ENCODE measurements at regions not wholly inside any gene's neighbourhood (a gene's known extent, or its start where the extent isn't known, plus 50 kb on each side); places are given as distances from the start of the nearest gene placed in this dataset.

DNA sequence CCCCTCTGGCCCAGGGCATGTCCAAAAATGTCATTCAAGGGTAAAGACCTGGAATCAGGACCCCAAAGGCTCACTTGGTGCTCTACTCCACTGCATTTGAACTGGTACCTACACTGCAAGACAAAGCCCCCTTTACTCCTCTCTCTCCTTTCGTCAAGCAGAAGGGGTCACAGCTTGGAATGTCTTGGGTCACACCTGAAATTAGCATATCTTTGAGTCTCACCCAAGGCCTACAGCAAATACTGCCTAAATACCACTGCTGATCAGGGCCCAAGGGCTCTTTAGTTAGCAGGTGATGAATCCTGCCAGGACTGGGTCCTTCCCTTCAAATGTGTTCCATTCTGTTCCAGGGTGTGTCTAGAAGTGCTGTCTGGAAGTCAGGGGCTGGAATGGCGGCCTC lies 320.6 kb downstream of the SV2B start:
- H3K4me3 ChIP-seq = no peak overlapping the region
- DNase-seq = no peak
- H4K20me1 ChIP-seq (ENCODE audit: insufficient read depth) = no peaks in the 10 kb centered on the region
- no peaks in the 10 kb centered on the region for H3K9me3 ChIP-seq (ENCODE audit: low read depth)
- 12 to 22% methylated on average over 2 of the region's 2 CpGs for WGBS, 2 experiments (ENCODE audit: low coverage in 1 of 2, low lambda C conversion rate in 2 of 2, missing lambda C conversion rate in 2 of 2)
- H3K27me3 ChIP-seq (replicated peaks; ENCODE audit: insufficient read depth) = no peaks in the 10 kb centered on the region
- H3F3A ChIP-seq (ENCODE audit: insufficient read depth) = no peaks in the 10 kb centered on the region
- no peak overlapping the region for H2AFZ ChIP-seq
- H3K9ac ChIP-seq = no peak overlapping the region
- H3K79me2 ChIP-seq (ENCODE audit: insufficient read depth) = no peaks in the 10 kb centered on the region
- H3K36me3 ChIP-seq (ENCODE audit: low read depth) = no peaks in the 10 kb centered on the region
- H3K4me2 ChIP-seq (ENCODE audit: unreplicated experiment) = no peak overlapping the region
- H3K4me1 ChIP-seq (ENCODE audit: insufficient read depth) = no peaks in the 10 kb centered on the region
- no peak overlapping the region for H3K27ac ChIP-seq
- in situ Hi-C loops (cut with MboI) = no loop called here
- no peaks in the 10 kb centered on the region for H3K9me2 ChIP-seq (ENCODE audit: insufficient read depth)
- TF ChIP-seq EZH2 (IDR thresholded peaks at IDR 0.05; ENCODE audit: insufficient read depth, poor library complexity, severe bottlenecking) = no peak
- TF ChIP-seq EZH2phosphoT487 (IDR thresholded peaks at IDR 0.05; ENCODE audit: insufficient read depth, low read depth) = no peak

DNA sequence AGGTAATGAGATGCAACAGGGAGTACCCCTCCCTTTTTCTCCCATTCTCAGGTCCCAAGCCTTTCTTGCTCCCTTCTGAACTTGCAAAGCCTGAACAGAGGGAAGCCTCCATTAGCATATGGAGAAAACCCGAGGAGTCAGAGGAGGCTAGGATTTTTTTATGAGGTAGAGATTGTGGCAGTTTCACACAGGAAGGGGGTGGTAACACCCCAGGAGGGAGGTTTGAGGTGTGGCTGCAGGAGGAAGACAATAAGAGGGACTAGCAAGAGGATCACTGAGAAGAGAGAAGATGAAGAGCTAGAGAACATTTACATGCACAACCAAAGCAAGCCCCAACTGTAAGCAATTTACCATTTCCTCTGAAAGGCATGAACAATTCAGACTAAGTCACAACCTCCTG lies 322.7 kb downstream of the SV2B start:
- WGBS, 2 experiments (ENCODE audit: low coverage in 1 of 2, low lambda C conversion rate in 2 of 2, missing lambda C conversion rate in 2 of 2) = 0% methylated on average over 1 of the region's 1 CpG
- no peaks in the 10 kb centered on the region for H3K9me3 ChIP-seq (ENCODE audit: low read depth)
- no peak overlapping the region for H3K4me3 ChIP-seq
- in situ Hi-C loops (cut with MboI) = no loop called here
- no peak for TF ChIP-seq EZH2 (IDR thresholded peaks at IDR 0.05; ENCODE audit: insufficient read depth, poor library complexity, severe bottlenecking)
- TF ChIP-seq EZH2phosphoT487 (IDR thresholded peaks at IDR 0.05; ENCODE audit: insufficient read depth, low read depth) = no peak
- DNase-seq = no peak
- H3K9ac ChIP-seq = no peak overlapping the region
- no peak overlapping the region for H3K4me2 ChIP-seq (ENCODE audit: unreplicated experiment)
- no peak overlapping the region for H2AFZ ChIP-seq
- no peaks in the 10 kb centered on the region for H3F3A ChIP-seq (ENCODE audit: insufficient read depth)
- no peaks in the 10 kb centered on the region for H3K36me3 ChIP-seq (ENCODE audit: low read depth)
- H3K27ac ChIP-seq = no peak overlapping the region
- H3K79me2 ChIP-seq (ENCODE audit: insufficient read depth) = no peaks in the 10 kb centered on the region
- H3K27me3 ChIP-seq (replicated peaks; ENCODE audit: insufficient read depth) = no peaks in the 10 kb centered on the region
- no peaks in the 10 kb centered on the region for H3K4me1 ChIP-seq (ENCODE audit: insufficient read depth)
- no peaks in the 10 kb centered on the region for H4K20me1 ChIP-seq (ENCODE audit: insufficient read depth)
- H3K9me2 ChIP-seq (ENCODE audit: insufficient read depth) = no peaks in the 10 kb centered on the region

DNA sequence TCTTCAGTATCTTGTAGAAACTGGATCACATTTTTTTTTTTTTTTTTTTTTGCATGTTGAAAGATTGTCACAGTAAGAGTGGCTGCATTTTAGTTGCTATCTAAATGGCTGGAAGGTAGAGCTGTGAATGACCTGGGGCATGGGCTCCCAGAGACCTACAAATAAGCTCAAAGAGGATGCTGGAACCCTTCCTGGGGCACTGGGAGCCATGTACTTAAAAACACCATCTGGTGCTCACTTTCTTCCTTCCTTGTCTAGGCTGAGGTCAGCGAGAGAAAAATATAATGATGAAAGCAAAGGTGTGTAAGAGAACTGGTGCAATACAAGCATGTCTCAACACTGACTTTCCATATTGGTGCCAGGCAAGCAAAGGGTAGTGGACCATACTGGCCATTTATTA lies 323.9 kb downstream of the SV2B start:
- H4K20me1 ChIP-seq (ENCODE audit: insufficient read depth) = no peaks in the 10 kb centered on the region
- H2AFZ ChIP-seq = no peak overlapping the region
- H3F3A ChIP-seq (ENCODE audit: insufficient read depth) = no peaks in the 10 kb centered on the region
- in situ Hi-C loops (cut with MboI) = no loop called here
- no peak overlapping the region for H3K9ac ChIP-seq
- no peaks in the 10 kb centered on the region for H3K9me2 ChIP-seq (ENCODE audit: insufficient read depth)
- H3K36me3 ChIP-seq (ENCODE audit: low read depth) = no peaks in the 10 kb centered on the region
- no peaks in the 10 kb centered on the region for H3K4me1 ChIP-seq (ENCODE audit: insufficient read depth)
- H3K27ac ChIP-seq = no peak overlapping the region
- no peaks in the 10 kb centered on the region for H3K27me3 ChIP-seq (replicated peaks; ENCODE audit: insufficient read depth)
- H3K4me2 ChIP-seq (ENCODE audit: unreplicated experiment) = no peak overlapping the region
- TF ChIP-seq EZH2 (IDR thresholded peaks at IDR 0.05; ENCODE audit: insufficient read depth, poor library complexity, severe bottlenecking) (no peak), EZH2phosphoT487 (IDR thresholded peaks at IDR 0.05; ENCODE audit: insufficient read depth, low read depth) (no peak)
- WGBS, 2 experiments (ENCODE audit: low coverage in 1 of 2, low lambda C conversion rate in 2 of 2, missing lambda C conversion rate in 2 of 2) = 35 to 58% methylated on average over 1 of the region's 1 CpG
- H3K79me2 ChIP-seq (ENCODE audit: insufficient read depth) = no peaks in the 10 kb centered on the region
- no peak for DNase-seq
- no peak overlapping the region for H3K4me3 ChIP-seq
- no peaks in the 10 kb centered on the region for H3K9me3 ChIP-seq (ENCODE audit: low read depth)

DNA sequence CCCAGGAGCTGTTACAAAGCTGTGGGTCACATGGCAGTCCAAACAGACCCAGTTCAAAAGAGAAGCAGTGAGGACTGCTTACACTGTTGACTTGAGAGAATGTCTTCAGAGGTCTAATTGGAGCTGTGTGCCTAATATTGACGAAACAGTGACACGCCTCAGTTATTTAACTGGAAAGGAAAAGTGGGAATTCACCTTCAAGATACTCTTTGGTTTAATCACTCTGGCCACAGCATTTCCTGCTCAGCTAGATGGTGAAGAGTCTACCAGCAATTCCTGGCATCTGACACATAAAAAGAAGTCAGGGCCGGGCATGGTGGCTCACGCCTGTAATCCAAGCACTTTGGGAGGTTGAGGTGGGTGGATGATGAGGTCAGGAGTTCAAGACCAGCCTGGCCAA lies 326.4 kb downstream of the SV2B start:
- TF ChIP-seq EZH2 (IDR thresholded peaks at IDR 0.05; ENCODE audit: insufficient read depth, poor library complexity, severe bottlenecking) = no peak
- no peak for TF ChIP-seq EZH2phosphoT487 (IDR thresholded peaks at IDR 0.05; ENCODE audit: insufficient read depth, low read depth)
- WGBS, 2 experiments (ENCODE audit: low coverage in 1 of 2, low lambda C conversion rate in 2 of 2, missing lambda C conversion rate in 2 of 2) = 39 to 44% methylated on average over 3 to 4 of the region's 4 CpGs
- Histone ChIP-seq H4K20me1 (ENCODE audit: insufficient read depth) (no peaks in the 10 kb centered on the region), H3F3A (ENCODE audit: insufficient read depth) (no peaks in the 10 kb centered on the region), H3K9ac (no peak overlapping the region), H2AFZ (no peak overlapping the region), H3K9me3 (ENCODE audit: low read depth) (no peaks in the 10 kb centered on the region), H3K27ac (no peak overlapping the region), H3K79me2 (ENCODE audit: insufficient read depth) (no peaks in the 10 kb centered on the region), H3K4me3 (no peak overlapping the region), H3K4me1 (ENCODE audit: insufficient read depth) (no peaks in the 10 kb centered on the region), H3K9me2 (ENCODE audit: insufficient read depth) (no peaks in the 10 kb centered on the region), H3K4me2 (ENCODE audit: unreplicated experiment) (no peak overlapping the region), H3K36me3 (ENCODE audit: low read depth) (no peaks in the 10 kb centered on the region), H3K27me3 (replicated peaks; ENCODE audit: insufficient read depth) (no peaks in the 10 kb centered on the region)
- in situ Hi-C loops (cut with MboI) = no loop called here
- no peak for DNase-seq

DNA sequence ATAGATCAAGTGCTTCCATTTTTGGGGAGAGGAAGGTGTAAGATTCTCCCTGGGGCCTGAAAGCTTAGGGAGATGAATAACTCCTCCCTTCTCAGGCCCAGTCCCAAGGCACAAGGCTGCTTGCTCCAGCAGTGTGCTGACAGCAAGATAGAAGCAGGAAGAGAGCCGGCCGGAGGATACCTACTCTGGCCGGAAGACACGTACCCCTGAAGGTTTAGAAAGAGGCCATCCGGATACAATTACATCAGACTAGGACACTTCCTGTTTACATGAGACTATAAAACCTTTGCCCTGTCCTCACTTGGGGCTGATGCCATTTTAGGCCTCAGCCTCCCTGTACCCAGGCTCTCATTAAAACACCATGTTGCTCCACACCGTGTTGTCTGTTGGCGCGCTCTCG lies 329.9 kb downstream of the SV2B start:
- H3K27me3 ChIP-seq (replicated peaks; ENCODE audit: insufficient read depth) = no peaks in the 10 kb centered on the region
- no peaks in the 10 kb centered on the region for H3K9me2 ChIP-seq (ENCODE audit: insufficient read depth)
- H3K9me3 ChIP-seq (ENCODE audit: low read depth) = no peaks in the 10 kb centered on the region
- in situ Hi-C loops (cut with MboI) = no loop called here
- TF ChIP-seq EZH2phosphoT487 (IDR thresholded peaks at IDR 0.05; ENCODE audit: insufficient read depth, low read depth) = no peak
- no peak for TF ChIP-seq EZH2 (IDR thresholded peaks at IDR 0.05; ENCODE audit: insufficient read depth, poor library complexity, severe bottlenecking)
- no peak for DNase-seq
- H3F3A ChIP-seq (ENCODE audit: insufficient read depth) = no peaks in the 10 kb centered on the region
- no peak overlapping the region for H3K9ac ChIP-seq
- no peak overlapping the region for H3K4me2 ChIP-seq (ENCODE audit: unreplicated experiment)
- H3K27ac ChIP-seq = no peak overlapping the region
- no peak overlapping the region for H3K4me3 ChIP-seq
- no peak overlapping the region for H2AFZ ChIP-seq
- no peaks in the 10 kb centered on the region for H4K20me1 ChIP-seq (ENCODE audit: insufficient read depth)
- no peaks in the 10 kb centered on the region for H3K36me3 ChIP-seq (ENCODE audit: low read depth)
- H3K4me1 ChIP-seq (ENCODE audit: insufficient read depth) = no peaks in the 10 kb centered on the region
- H3K79me2 ChIP-seq (ENCODE audit: insufficient read depth) = no peaks in the 10 kb centered on the region
- WGBS, 2 experiments (ENCODE audit: low coverage in 1 of 2, low lambda C conversion rate in 2 of 2, missing lambda C conversion rate in 2 of 2) = 86 to 88% methylated on average over 9 of the region's 9 CpGs
